GM18520 (cell line): ENCODE measurements at regions not wholly inside any gene's neighbourhood (a gene's known extent, or its start where the extent isn't known, plus 50 kb on each side); places are given as distances from the start of the nearest gene placed in this dataset.
"Not testable (repeated sequence)": the region's sequence is repeated elsewhere in the genome, so short reads cannot be mapped to it uniquely, and the experiment has no call there.

ENCODE experiments used
- ATAC-seq: cut with Tn5 transposase; IDR thresholded peaks from one replicate; pipeline ENCODE4 v1.9.1; 2021; ENCODE audit not compliant: unreplicated experiment

DNA sequence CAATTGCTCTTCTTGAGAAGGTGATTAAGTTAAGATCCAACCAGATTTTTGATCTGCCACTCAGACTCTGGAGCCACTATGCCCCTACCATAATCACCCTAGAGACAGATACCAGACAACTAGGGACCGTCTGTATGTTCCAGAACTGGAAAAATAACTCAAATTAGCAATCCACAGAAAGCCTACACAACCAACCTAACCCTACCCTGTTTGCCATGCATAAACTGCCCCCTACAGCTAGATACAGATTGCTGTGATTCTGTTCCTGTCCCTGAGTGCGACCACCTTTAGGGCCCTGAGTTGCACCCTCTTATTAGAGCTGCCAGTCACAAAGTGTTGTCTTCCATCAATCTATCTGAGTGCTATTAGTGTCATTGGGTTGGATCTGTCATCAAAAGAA is 929.8 kb upstream of the SLITRK1 start:
- no peak for ATAC-seq

- no peak for ATAC-seq
These were observed 928.5 kb upstream of the SLITRK1 start for GRCh38 chr13:84810781-84811180.

DNA sequence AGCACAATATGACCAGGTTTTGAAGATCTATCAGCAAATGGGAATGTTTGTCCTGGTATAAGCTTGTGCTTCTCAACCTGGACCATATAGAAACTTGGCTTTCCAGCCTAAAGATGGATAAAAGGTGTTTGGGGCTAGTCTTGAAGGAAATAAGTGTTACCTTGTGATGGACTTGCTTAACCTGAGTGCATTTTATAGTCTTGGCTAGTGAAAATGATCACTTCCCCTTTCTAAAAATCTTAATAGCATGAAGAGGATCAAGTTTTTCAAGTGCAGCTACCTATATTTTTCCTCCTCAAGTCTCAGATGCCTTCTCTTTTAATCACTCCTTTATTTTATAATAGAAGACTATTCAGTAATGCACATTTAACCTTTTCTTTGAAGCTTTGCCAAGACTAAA is 919.8 kb upstream of the SLITRK1 start:
- no peak for ATAC-seq

DNA sequence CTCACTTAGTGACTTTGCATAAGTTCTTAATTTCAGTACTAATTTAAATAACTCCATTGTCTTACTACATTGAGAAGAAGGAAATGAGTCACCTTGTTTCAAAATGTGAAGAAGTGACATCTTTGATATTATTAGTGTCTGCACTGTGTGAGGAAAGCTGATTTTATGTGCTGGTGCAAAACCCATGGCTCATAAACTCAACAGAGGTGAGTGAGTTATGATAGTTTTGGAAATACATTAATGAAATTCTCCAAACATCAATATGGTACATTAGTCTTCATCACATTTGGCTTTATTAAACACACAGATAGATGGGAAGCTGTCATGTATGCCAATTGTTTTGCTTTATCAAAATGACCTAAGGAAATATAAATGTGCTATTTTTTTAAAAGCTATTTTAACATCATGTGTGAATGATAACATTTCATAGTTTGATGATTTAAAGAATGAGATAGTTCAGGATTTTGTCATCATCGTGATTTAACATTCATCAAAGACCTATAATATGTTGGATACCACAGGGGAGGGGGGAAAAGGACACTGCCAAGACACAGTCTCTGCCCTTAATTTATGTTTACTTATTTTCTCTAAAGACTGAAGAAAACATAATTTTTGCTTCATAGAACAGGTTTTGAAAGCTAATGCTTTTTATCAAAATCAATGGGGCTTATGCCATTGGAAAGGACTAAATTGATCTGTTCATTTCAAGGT is 902.3 kb upstream of the SLITRK1 start:
- ATAC-seq, result no peak

DNA sequence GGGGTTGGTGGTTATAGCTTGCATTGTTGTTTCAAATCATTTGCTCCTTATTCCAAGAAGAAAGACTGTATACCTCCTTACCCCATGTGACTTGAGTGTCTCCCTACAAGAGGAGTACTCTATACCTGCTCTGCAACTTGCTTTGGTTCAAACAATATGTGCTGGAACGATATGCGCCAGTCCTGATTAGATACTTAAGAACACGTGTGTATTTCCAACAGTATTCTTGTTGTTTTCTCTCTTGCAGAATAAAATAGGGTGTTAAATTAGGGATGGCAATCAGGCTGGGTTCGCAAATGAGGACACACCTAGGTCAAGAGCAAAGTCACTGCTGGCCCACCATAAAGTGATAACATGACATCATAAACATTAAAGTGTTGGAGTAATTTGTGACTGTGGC is 895.0 kb upstream of the SLITRK1 start:
- ATAC-seq, result no peak

DNA sequence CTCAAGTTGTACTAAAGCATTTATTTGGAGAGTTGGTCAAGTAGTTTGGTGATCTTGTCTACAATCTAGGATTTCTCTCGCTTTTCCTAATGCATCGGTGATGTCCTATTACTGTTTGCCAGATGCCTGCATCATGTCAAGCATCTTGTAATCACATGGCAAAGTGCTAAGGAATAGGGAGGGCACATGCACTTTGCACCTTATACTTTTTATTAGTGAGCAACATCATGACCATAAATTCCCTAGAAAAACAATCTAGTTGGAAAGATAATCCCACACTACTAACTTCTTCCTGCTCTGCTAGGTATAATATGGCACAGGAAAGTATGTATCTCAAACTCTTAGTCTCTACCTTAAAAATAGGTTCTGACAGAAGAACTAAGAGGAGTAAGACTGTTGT is 894.3 kb upstream of the SLITRK1 start:
- ATAC-seq, result no peak

DNA sequence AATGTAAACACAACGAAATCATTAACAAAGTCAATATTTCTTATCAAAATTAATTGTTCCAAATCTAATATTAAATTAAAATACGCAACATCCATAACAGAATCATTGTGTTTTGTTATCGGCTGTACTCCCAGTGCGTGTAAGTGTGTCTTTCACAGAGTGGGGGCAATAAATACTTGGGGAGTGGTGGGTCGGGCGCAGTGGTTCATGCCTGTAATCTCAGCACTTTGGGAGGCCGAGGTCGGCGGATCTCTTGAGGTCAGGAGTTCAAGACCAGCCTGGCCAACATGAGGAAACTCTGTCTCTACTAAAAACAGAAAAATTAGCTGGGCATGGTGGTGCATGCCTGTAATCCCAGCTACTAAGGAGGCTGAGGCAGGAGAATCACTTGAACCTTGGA is 893.6 kb upstream of the SLITRK1 start:
- ATAC-seq, result not testable (repeated sequence)

DNA sequence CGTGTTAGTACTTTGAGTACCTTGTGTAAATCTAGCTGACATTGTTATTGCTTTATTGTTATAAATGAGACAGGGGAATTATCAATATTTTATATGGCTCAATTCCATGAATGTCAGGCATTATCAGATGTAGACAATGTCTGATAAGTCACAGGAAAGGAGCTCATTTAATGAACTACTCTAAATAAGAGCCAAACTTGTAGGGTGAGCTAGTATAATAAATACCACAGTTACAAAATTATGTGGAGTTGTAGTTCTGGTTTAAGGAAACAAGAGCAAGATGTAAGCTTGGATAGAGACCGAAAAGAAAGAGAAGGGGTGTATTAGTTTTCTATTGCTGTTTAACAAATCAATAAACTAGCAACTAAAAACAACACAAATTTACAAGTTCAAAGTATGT is 891.8 kb upstream of the SLITRK1 start:
- ATAC-seq, result no peak

- ATAC-seq, result no peak
These were observed 878.7 kb upstream of the SLITRK1 start for GRCh38 chr13:84760956-84761355.

GRCh38 chr13:84749126-84749525 is 866.9 kb upstream of the SLITRK1 start:
- ATAC-seq, result no peak

DNA sequence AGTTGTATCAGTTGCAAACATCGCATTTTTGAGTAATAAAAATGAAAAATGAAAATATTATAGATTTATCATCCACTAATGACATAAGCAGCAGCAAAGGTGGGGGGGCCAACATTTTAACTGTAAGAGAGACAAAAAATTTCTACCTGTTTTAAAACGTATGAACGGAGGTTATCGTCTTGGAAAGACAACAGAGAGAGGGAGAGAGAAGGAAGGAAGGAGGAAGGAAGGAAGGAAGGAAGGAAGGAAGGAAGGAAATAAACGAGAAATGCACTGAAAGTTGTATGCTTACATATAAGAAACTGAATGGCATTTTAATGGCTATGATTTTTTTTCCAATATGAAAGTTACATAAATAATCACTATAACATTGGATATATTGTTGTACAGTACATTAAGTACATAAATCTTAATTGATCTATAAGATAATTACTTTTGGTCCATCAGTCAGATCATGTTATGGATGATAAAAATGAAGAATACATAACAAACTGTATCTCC is 862.8 kb upstream of the SLITRK1 start:
- no peak for ATAC-seq

DNA sequence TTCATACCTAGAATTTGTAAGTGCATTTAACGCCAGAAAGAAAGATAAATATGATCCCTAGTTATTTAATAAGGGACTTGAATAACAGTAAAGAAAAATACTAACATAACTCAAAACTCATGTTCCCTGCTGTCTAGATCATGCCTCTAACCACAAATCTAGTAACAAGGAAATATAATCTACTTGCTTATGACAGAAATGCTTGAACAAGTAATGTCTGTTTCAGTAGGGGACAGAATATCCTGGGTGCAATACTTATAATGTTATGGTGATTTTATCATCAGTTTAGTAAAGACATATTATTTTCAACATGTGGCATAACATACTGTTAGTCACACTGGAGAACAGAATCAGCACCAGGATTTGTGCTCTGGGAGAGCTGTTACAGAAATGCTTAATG is 861.9 kb upstream of the SLITRK1 start:
- ATAC-seq, result no peak

DNA sequence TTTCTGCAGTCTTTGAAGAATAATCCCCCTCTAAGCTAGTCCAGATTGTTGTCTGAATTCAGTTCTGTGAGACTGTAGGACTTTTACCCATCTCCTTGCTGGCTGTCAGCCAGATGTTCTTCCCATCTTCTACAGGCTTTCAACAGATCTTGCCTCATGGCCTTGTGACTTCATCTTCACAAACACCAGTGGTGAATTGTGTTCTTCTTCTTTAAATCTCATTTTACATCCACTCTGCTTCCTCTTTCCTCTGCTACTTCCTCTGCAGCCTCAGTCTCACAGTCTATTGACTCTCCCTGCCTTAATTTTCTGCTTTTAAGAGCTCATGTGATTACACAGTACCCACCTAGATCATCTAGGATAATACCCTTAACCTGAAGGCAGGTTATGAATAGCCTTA is 859.0 kb upstream of the SLITRK1 start:
- no peak for ATAC-seq

- no peak for ATAC-seq
These were observed 856.7 kb upstream of the SLITRK1 start for GRCh38 chr13:84739021-84739420.

- ATAC-seq, result no peak
These were observed 855.4 kb upstream of the SLITRK1 start for GRCh38 chr13:84737661-84738060.

- ATAC-seq, result no peak
These were observed 848.1 kb upstream of the SLITRK1 start for GRCh38 chr13:84730376-84730775.

- ATAC-seq, result no peak
These were observed 823.9 kb upstream of the SLITRK1 start for GRCh38 chr13:84705982-84706710.

DNA sequence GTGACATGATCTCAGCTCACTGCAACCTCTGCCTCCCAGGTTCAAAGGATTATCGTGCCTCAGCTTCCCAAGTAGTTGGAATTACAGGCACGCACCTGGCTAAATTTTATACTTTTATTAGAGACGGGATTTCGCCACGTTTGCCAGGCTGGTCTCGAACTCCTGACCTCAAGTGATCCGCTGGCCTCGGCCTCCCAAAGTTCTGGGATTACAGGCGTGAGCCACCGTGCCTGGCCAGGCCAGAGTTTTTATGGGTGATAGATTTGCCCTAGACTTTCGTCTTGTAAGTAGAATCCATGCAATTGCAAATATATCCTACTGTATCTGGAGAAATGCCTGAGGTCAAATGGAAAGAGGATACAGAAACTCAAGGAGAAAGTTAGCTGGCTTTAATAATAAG is 819.9 kb upstream of the SLITRK1 start:
- no peak for ATAC-seq

DNA sequence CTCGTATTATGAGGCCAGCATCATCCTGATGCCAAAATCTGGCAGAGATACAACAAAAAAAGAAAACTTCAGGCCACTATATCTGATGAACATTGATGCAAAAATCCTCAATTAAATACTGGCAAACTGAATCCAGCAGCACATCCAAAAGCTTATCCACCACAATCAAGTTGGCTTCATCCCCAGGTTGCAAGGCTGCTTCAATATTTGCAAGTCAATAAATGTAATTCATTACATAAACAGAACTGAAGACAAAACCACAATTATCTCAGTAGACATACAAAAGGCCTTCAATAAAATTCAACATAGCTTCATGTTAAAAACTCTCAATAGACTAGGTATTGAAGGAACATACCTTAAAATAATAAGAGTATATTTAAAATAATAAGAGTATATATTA is 815.3 kb upstream of the SLITRK1 start:
- ATAC-seq, result not testable (repeated sequence)

- no peak for ATAC-seq
These were observed 804.7 kb upstream of the SLITRK1 start for GRCh38 chr13:84686973-84687372.

GRCh38 chr13:84686458-84686857 is 804.2 kb upstream of the SLITRK1 start:
- no peak for ATAC-seq

DNA sequence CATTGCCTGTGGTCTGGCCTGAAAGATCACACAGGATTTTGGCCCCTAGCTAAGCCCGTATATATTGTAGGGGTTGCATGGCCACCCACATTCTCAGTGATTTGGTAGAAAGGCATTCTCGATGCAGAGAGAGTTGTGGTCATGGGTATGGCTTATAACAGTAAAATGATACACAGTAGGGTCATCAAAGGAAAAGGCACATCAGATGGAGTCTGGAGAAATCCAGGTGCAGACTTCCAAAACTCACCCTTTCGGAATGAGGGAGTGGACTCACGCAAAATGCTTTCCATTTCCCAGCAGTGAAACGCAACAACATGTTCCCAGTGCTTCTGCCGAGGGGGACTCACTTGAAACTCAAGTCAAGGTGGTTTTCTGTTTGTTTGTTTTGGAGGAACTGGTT is 802.5 kb upstream of the SLITRK1 start:
- ATAC-seq, result no peak
